8988T (cell line): ENCODE measurements at regions not wholly inside any gene's neighbourhood (a gene's known extent, or its start where the extent isn't known, plus 50 kb on each side); places are given as distances from the start of the nearest gene placed in this dataset.

Experiments used
- DNase-seq: peaks from one replicate; pipeline ENCODE4 v3.0.0; 2011

DNA sequence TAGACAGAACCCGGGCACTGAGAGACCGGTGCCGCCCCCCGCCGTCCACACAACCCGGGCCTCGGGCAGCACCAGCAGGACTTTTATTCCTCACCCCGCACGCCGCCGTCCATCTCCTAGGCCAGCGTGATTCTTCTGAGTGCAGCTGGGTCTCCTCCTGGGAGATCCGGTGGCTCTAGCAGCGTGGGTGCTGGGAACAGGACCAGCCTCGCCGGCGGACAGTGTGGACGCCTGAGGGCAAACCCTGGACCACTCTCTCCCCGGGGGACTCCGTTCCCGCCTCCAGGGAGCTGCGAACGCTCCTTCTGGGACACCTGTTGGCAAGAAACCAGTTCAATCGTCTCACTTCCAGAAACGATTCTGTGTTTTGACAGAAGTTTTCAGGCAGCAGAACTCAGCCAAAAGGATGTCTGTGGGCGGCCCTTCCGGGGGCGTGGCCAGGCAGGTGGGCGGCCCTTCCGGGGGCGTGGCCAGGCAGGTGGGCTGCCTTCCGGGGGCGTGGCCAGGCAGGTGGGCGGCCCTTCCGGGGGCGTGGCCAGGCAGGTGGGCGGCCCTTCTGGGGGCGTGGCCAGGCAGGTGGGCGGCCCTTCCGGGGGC is 130.7 kb downstream of the DLL1 start:
- peak; percentile 5 for DNase-seq

DNA sequence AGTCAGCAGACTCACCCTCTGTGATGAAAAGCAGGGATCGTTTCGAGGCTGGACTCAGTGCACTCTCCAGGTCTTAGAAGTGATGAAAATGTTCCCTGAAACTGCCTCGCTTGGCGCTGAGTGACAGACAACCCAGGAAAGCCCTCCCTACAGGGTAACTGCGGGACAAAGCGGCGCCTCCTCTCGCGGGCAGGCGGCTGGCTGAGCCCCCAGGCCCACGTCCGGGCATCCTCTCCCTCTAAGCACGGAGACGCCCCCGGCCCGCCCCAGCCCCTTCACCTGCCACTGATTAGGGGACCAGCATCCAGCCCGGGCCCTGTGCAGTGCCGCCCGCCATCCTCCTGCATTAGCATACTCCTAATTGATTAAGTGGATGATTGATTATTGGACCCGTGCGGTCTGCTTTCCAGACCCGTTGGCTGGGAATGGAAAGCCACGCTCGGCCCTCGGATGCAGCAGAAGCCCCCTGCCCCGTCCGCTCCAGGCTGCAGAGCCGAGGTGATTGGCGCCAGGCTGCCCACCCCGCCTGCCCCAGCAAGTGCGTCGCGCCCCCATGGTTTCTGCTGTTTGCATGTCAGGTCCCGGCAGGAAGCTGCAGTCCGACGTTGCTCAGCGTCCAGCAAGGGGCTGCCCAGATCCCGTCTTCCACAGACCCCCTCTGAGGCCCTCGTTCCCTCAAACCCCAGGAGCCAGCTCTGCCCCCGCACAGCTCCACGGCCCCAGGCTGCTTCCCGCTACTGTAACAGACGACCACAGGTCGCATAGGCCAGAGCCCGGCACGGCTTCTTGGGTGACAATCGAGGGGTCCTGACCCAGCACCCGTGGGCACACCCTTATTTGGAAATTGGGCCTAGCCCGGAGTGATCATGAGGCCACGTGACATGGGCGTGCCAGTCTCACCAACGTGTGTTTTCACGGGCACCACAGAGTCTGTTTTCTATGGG is 131.6 kb downstream of the DLL1 start:
- peak; percentile 4 for DNase-seq

DNA sequence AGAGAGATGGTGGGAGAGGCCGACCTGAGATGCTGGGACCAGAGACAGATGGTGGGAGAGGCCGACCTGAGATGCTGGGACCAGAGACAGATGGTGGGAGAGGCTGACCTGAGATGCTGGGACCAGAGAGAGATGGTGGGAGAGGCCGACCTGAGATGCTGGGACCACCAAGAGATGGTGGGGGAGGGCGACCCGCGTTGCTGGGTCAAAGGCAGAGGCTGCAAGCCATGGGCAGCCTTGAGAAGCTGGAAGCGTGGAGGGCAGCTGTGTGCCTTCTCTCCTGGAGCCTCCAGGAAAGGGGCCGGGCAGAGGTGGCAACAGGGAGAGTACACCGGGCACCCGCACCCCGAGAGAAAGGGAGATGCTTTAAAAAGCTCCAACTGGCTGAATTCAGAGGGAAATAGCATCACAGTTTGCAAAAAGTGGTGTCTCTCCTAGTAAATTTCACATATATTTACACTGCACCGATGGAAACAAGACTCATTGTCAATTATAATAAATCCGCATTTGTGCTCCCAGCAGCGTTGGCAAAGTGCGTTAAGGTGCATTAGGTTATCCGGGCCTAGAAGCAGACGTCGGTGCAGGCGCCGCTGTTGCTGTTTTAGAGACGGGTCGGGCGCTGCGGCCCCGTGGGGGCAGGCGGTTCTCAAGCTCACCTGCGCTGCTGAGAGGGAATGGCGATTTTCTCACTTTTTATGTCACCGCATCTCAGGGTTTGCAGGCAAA is 132.4 kb downstream of the DLL1 start:
- peak; percentile 2 for DNase-seq

DNA sequence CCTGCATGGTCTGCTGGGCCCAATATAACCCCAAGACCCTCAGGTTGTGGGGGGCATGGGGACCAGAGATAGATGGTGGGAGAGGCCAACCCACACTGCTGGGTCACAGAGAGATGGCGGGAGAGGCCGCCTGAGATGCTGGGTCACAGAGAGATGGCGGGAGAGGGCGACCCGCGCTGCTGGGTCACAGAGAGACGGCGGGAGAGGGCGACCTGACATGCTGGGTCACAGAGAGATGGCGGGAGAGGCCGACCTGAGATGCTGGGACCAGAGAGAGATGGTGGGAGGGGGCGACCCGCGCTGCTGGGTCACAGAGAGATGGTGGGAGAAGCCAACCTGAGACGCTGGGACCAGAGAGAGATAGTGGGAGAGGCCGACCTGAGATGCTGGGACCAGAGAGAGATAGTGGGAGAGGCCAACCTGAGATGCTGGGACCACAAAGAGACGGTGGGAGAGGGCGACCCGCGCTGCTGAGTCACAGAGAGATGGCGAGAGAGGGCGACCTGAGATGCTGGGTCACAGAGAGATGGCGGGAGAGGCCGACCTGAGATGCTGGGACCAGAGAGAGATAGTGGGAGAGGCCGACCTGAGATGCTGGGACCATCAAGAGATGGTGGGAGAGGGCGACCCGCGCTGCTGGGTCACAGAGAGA is 133.2 kb downstream of the DLL1 start:
- DNase-seq = no peak

DNA sequence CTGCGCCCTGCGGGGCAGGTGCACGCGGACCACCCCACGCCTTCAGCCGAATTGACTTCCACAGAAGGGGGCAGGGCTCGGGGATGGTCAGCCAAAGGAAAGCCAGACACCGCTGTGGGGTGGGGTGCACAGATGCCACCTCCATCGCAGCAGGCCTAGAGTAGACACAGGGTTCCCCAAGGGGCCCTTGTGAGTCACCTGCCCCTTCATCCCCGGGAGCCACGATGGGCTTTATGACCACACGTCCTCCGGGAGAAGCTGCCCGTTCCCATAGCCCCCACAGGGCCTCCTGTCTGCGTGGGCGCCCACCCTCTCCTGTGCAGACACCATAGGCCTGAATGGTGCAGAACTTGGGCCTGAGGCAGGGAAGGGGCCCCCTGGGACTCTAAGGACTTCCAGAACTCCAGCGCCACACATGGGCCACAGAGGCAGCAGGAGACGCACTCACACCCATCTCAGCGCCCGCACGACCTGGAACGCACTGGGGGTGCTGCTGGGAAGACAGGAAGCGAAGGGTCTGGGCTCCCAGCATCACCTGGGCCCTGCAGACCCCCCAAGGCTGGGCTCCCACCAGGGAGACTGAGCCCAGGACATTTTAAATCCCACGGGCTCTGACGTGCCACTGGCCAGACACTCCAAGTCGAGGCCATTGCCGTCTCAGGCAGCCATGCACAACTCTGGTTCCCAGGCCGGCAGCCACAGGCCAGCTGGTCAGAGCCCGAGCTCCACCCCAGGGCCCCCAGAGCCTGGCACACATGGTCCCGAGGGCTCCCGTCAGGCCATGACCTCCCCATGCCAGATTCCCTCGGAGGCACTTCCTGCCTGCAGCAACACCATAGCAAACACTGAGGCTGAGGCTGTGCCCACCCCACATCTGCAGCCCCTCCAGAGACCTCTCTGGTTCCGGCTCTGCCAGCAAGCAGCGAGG is 134.2 kb downstream of the DLL1 start:
- DNase-seq = peak; percentile 11

DNA sequence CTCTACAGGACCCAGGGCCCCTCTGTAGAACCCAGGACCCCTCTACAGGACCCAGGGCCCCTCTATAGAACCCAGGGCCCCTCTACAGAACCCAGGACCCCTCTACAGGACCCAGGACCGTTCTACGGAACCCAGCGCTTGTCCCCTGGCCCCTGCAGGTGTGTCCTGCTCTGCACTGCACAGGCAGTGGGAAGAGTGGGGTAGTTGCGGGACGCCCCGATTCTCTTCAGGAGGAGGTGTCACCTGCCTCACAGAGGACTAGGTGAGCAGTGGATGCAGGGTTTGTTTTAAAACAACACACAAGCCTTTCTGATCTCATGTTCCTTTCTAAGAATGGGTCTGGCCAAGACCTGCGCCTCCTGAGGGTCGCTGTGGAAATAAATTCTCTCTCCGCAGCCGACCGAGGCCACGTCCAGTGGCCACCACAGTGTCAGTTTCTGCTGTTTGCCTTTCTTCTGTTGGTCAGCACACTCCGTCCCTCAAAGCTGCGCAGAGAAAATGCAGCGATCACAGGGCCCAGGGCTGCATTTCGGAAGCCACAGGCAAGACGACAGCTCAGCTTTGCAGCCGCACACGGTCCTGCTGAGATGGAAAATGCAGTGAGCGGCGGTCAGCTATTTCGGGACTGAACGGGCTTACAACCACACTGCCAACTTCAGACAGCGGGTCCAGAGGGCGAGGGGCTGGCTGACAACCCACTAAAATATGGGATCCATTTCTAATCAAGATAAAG is 135.2 kb downstream of the DLL1 start:
- DNase-seq = peak; percentile 1

DNA sequence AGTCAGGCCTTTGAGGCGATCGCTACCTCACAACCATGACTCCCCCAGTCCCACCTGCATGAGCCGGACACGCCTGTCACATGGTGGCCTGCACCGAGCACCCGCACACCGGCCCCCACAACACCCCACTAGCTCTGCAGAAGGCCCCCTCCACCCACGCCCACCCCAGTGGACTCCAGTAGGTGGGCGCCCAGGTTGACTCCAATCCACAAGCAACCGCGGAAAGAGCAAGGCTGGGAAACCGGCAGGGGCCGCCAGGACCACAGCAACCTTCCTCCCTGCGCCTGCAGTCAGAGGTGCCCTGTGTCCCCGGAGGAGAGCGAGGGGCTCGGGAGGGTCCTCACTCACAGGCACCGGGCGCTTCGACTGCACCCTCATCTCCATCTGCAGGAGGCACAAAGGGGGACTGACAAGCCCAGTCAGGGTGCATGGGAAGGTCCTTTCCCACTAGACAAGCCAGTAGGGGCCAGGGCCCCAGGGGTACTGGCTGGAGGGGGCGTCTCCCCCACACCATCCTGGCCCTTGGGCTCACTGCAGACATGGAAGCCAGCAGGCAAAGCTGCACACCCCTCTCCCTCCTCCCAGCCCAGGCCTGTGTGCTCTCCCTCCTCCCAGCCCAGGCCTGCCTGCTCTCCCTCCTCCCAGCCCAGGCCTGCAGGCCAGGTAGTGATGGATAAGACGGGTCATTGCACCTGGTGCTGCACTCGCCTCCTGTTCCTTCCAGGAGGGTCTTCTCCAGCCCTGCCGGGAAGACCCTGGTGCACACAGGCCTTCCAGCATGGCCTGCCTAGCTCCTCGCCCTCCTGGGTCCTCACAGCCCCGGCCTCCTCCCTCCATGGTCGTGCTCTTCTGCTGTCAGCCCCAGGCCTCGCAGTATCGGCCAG is 137.2 kb downstream of the DLL1 start:
- DNase-seq = peak; percentile 18

DNA sequence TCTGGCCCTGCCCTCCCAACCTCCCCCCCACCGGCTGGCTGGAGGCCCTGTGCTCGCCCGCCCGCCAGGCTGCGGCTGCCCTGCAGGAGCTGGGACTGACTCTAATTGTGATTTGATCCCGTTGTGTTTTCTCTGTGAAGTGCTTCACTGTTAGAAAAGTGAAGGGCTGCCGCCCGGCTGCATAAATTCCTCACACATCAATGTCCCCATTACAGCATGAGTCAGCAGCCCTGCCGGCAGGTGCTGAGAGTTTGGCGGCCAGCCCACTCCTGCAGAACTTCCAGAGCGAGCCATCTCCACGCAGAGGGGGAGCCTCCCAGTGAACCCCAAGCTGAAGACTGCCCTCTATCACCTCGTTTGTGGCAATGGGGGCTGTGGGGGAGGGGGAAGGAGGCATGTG is 137.9 kb downstream of the DLL1 start:
- peak; percentile 59 for DNase-seq

DNA sequence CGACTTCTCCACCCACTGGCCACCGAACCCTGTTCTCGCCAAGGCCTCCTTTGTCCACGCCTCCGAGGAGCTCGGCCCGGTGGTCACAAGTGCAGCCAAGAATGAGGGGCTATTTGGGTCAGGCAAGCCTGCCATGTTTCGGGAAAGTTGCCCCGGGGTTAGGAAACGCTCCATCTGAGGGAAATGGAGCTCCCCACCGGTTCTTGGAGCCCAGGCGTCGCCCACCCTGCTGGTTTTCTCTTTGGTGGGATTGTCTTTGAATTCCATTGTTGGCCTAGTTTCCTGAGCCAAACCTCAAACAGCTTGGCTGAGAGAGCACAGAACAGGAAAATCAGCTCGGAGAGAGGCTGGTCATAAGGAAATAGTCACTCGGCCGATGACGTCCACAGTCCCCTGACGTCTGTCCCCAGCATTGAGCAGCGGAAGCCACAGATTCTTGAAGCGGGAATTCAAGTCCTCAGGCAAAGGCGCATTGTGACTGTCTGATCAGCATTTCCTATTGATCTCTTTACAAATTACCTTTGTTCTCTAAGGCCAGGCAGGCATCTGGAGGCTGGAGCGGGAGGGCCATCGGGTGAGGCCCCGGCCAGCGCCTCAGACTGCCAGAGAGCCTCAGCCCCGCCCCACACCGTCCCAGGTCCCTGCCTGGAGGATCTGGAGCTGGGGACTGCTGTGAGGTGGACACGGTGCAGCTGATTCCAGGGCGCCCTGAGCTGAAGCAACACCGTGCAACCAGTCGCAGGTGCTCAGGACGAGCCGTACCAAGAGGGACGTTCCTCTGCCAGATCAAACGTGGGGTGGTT is 138.6 kb downstream of the DLL1 start:
- peak; percentile 2 for DNase-seq

DNA sequence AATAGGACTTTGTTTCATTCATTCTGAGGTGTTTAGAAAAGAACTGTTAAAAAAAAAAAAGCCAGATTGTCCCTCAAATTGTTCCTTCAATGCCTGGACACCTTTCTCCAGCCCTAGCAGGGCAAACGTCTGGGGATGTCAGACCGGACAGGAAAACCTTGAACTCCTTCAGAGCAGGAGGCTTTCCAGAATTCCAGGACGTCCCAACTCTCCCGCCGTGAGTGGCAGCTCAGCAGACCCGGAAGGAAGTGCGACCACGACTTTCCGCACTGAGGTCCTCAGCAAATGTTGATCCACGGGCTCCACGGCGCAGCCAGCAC is 139.1 kb downstream of the DLL1 start:
- DNase-seq = no peak

DNA sequence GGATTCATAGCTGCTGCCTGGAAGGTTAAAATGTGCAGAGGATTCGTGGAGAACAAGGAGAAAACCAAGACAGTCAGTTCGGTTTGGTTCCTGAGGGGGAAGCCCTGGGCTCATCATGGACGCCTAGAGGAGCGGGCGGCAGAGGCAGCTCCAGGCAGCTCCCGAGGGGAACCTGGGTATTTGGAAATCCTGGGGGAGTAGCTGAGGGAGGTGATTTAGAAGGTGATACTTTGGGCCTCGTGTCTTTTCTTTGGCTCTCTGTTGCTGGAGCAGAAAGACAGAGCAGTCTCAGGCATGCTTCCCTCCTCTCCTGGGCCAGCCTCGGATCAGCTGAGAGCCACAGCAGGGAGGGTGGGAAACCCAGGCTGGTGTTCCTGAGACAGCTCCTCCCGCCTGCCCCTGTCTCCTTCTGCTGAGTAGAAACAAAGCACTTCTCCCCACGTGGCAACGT is 139.5 kb downstream of the DLL1 start:
- peak; percentile 3 for DNase-seq

DNA sequence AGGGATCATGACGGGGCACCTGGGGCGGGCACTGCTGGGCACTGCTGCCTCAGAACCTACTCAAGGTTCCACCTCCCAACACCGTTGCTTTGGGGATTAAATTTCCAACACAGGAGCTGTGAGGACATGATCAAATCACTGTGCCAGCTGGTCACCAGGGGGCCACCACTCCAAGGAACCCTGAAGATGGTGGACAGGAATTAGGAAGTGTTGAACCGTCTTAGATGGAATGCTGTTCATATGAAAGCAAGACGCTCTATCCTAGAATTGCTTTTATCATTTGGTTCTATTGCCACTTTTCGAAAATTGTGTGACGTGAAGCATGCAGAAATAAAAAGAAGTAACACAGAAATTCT is 140.3 kb downstream of the DLL1 start:
- DNase-seq = peak; percentile 21

DNA sequence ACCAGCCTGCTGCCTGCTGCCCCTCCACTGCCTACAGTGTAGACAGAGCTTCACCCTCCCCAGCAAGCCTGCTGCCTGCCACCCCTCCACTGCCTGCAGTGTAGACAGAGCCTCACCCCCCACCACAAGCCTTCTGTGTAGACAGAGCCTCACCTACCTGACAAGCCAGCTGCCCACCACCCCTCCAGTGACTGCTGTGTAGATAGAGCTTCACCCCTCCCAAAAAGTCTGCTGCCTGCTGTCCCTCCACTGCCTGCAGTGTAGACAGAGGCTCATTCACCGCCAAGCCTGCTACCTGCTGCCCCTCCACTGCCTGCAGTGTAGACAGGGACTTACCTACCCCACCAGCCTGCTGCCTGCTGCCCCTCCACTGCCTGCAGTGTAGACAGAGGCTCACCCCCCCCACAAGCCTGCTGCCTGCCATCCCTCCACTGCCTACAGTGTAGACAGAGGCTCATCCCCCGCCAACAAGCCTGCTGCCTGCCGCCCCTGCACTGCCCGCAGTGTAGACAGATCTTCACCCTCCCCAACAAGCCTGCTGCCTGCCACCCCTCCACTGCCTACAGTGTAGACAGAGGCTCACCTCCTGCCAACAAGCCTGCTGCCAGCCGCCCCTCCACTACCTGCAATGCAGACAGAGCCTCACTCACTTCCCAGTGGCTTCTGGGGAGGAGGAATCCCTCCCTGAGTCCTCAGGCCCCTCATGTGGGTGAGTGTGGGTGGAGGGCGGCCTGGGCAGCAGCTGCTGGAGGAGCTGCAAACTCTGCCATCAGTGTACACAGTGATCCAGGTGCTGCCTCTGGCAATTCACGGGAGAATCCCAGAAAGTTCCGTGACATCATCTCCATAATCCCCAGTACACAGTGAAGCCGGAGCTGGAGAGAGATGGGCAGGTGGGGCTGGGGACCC is 140.9 kb downstream of the DLL1 start:
- DNase-seq = peak; percentile 1

DNA sequence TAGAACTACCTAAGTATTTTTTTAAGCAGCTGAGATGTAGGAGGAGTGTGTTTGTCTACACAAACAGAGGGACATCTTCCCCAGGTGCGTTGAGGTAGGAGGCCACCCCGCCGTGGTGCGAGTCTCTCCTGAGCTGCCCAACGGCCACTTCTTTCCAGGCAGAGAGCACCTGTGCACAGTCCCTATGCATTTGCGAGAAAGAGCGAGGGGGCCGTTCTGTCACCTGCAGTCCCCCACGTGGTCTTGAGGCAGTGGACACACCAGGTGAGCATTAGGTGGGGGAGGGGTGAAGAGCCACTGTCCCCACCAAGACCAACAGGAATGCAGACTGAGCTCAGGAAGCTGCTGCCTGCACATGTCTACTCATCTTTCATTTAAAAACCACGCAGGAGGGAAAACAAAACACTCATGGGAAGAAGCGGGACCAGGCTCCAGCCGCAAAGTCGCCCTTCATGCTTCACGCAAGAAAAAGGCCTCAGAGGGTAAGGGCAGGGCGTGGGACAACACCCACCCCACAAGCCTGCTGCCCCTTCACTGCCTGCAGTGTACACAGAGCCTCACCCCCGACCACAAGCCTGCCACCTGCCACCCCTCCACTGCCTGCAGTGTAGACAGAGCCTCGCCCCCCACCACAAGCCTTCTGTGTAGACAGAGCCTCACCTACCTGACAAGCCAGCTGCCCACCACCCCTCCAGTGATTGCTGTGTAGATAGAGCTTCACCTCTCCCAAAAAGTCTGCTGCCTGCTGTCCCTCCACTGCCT is 142.0 kb downstream of the DLL1 start:
- DNase-seq = peak; percentile 7

DNA sequence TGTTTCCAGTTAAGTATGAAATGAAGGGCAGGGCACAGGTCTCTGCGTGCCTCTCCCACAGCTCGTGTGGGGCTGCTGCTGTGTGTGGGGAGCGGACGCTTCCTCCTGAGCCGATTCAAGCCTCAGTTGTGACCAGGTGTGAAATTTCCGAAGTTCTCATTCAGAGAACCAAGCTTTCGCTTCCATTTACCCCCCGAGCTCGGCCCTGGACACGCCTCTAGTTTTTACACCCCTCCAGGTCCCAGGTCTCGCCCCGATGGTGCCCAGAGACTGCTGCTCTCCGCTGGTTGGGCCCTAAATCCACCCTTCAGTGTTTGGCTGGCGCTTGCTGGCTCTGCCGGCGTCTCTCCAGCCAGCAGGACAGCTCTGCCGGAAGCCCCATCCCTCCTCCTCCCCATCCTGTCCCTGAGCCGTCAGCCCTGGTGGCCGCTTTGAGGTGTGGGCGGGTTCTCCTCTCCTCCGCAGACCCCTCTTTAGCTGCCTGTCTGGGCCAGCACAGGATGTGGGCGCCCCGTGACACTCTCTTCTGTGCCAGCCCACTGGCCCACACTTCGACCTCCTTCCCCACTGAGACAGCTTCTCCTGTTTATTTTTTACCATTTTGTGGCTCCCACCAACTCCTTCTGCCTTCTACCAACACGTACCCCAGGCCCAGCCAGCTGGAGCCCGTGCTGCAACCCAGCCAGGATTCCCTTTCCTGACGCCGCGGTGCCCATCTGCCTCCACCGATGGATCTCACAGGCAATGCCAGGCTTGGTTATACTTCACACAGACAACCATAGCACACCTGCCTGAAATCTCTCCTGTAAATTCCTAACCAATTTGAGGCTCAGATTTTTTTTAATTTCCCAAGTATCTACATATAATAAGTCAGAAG is 142.8 kb downstream of the DLL1 start:
- DNase-seq = peak; percentile 5

DNA sequence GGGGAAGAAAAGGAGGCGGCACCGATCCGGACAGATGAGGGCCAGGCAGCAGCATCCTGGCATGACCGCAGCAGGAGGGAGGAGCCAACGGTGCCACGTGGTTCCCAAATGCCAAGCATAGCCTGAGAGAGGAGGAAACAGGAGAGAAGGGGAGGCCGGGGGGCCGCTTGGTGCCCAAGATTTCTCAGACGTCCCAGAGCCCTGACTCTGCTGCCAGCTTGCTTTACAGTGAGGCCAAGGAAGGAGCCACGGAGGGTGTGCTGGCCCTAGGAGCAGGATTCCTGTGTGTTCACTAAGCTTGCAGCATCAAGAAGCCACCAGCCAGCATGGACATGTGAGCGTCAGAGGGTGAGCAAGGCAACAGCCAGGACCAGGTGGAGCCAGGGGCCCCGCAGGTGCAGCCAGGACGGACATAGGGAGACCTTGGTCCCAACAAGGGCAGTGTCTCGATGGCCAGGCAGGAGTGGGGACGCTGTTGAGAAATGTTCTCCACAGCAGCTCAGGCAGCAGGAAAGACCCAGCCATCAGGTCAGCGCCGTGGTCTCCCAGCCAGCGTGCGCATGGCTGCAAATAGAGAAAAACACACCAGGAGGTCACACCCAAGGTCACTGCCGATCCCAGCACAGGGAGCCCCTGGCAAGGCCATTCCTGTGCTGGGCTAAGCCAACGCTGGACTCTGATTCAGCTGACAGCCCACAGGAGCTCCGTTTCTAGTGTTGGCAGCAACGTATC is 143.7 kb downstream of the DLL1 start:
- DNase-seq = peak; percentile 5
